HEK293 (cell line): ENCODE measurements at regions not wholly inside any gene's neighbourhood (a gene's known extent, or its start where the extent isn't known, plus 50 kb on each side); places are given as distances from the start of the nearest gene placed in this dataset.

Source experiments
- CTCF ChIA-PET: fragments of 350-600 bp; formaldehyde crosslinking; extraction: SDS; loops from one replicate; lab custom pipeline; 2021; ENCODE audit warnings: antibody characterized with exemption; lab: Yijun Ruan, JAX
- POLR2A ChIA-PET: fragments of 300-600 bp; formaldehyde crosslinking; extraction: SDS; loops from one replicate; lab custom pipeline; 2020; ENCODE audit warnings: antibody characterized with exemption, inconsistent platforms; lab: Yijun Ruan, JAX
- H3K27ac ChIP-seq: fragments of 200-500 bp; sonication (Bioruptor generic); 2 replicates; pipeline ENCODE4 v1.5.1; 2014; ENCODE audit warnings: low read depth, low read length, control low read depth, inconsistent platforms; ENCODE audit errors: extremely low read depth
- H3K36me3 ChIP-seq, 2 experiments: fragments of 200-500 bp in 1 of 2; sonication (Bioruptor generic) in 1 of 2; 1 replicate in 1 of 2; 2 replicates in 1 of 2; pipeline ENCODE4 v1.5.1; 2014 to 2017; ENCODE audit warnings: inconsistent platforms in 2 of 2, low read length in 2 of 2; ENCODE audit not compliant: control insufficient read depth in 2 of 2, insufficient read depth in 1 of 2
- H3K4me1 ChIP-seq: fragments of 200-500 bp; sonication (Bioruptor generic); 2 replicates; pipeline ENCODE4 v1.5.1; 2014; ENCODE audit warnings: mild to moderate bottlenecking, low read length, inconsistent platforms; ENCODE audit not compliant: control insufficient read depth, insufficient read depth
- H3K4me3 ChIP-seq: 2 replicates; pipeline ENCODE4 v1.5.1; 2011; ENCODE audit warnings: low read depth, mild to moderate bottlenecking, control low read depth, low read length, moderate library complexity
- H3K9me3 ChIP-seq: fragments of 200-500 bp; sonication (Bioruptor generic); 2 replicates; pipeline ENCODE4 v1.5.1; 2014; ENCODE audit warnings: low read depth, low read length, inconsistent platforms; ENCODE audit not compliant: control insufficient read depth, insufficient read depth
- BCL11A ChIP-seq: fragments of 450-650 bp; formaldehyde crosslinking; IDR thresholded peaks from 2 replicates; pipeline ENCODE4 v1.5.1; 2016; ENCODE audit warnings: low read depth, missing biosample characterization, missing genetic modification characterization
- BCL6B ChIP-seq: fragments of 450-650 bp; formaldehyde crosslinking; IDR thresholded peaks from 2 replicates; pipeline ENCODE4 v1.5.1; 2017; ENCODE audit warnings: missing biosample characterization, missing genetic modification characterization
- PRDM1 ChIP-seq: fragments of 450-650 bp; formaldehyde crosslinking; IDR thresholded peaks from 2 replicates; pipeline ENCODE4; 2016; ENCODE audit warnings: missing biosample characterization, missing genetic modification characterization
- ZNF121 ChIP-seq: fragments of 450-650 bp; formaldehyde crosslinking; IDR thresholded peaks from 2 replicates; pipeline ENCODE4 v1.5.1; 2016; ENCODE audit warnings: missing biosample characterization, missing genetic modification characterization
- ZNF133 ChIP-seq: fragments of 450-650 bp; formaldehyde crosslinking; IDR thresholded peaks from 2 replicates; pipeline ENCODE4 v1.5.1; 2016; ENCODE audit warnings: missing biosample characterization, missing genetic modification characterization
- ZNF280C ChIP-seq: fragments of 450-650 bp; formaldehyde crosslinking; IDR thresholded peaks from 2 replicates; pipeline ENCODE4 v1.5.1; 2016; ENCODE audit warnings: missing biosample characterization, missing genetic modification characterization
- ZNF510 ChIP-seq: fragments of 450-650 bp; formaldehyde crosslinking; IDR thresholded peaks from 2 replicates; pipeline ENCODE4 v1.5.1; 2018; ENCODE audit warnings: mild to moderate bottlenecking, missing genetic modification characterization, missing biosample characterization; ENCODE audit not compliant: insufficient replicate concordance
- ZNF521 ChIP-seq: fragments of 450-650 bp; formaldehyde crosslinking; IDR thresholded peaks from 2 replicates; pipeline ENCODE4 v1.5.1; 2017; ENCODE audit warnings: missing biosample characterization, mild to moderate bottlenecking, missing genetic modification characterization
- ZNF843 ChIP-seq: fragments of 450-650 bp; formaldehyde crosslinking; IDR thresholded peaks from 2 replicates; pipeline ENCODE4 v1.5.1; 2016; ENCODE audit warnings: missing biosample characterization, missing genetic modification characterization
- ZSCAN18 ChIP-seq: fragments of 450-650 bp; formaldehyde crosslinking; IDR thresholded peaks from 2 replicates; pipeline ENCODE4 v1.5.1; 2016; ENCODE audit warnings: missing biosample characterization, missing genetic modification characterization
- ZSCAN23 ChIP-seq: fragments of 450-650 bp; formaldehyde crosslinking; IDR thresholded peaks from 2 replicates; pipeline ENCODE4 v1.5.1; 2016; ENCODE audit warnings: missing biosample characterization, missing genetic modification characterization
- TF ChIP-seq, protein P1 (sequence below): fragments of 450-650 bp; formaldehyde crosslinking; IDR thresholded peaks from 2 replicates; pipeline ENCODE4 v1.5.1; 2017; ENCODE audit warnings: missing biosample characterization, missing genetic modification characterization
- TF ChIP-seq, protein P2 (sequence below): fragments of 450-650 bp; formaldehyde crosslinking; IDR thresholded peaks from 2 replicates; pipeline ENCODE4; 2016; ENCODE audit warnings: missing biosample characterization, missing genetic modification characterization
- TF ChIP-seq, protein P3 (sequence below): IDR thresholded peaks from 2 replicates; pipeline ENCODE4 v1.6.1; 2011; ENCODE audit warnings: mild to moderate bottlenecking, low read depth, low read length, borderline replicate concordance
- TF ChIP-seq, protein P4 (sequence below): fragments of 450-650 bp; formaldehyde crosslinking; IDR thresholded peaks from 2 replicates; pipeline ENCODE4 v1.5.1; 2016; ENCODE audit warnings: missing biosample characterization, missing genetic modification characterization

DNA sequence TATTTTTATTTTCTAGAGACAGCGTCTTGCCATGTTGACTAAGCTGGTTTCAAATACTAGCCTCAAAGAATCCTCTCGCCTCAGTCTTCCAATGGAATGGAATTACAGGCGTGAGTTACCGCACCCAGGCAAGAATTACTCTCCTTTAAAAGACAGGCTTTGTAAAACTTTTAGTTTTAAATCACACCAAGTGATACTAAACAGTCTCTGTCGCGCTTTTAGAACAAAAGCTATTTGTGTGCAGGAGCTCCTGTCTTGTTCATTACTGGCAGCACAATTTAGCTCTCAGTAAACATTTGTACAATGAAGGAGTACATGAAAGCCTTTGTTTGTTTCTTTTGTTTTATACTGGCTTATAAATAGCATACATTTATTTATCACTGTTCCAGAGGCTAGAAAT, 1719.2 kb upstream of the PIK3C3 start:
- Histone ChIP-seq H3K9me3 (no peaks in the 10 kb centered on the region), H3K4me3 (no peak overlapping the region), H3K36me3 (no peaks in the 10 kb centered on the region), H3K4me1 (no peaks in the 10 kb centered on the region), H3K27ac (no peak overlapping the region)
- ChIA-PET POLR2A (no interaction called here), CTCF (no interaction called here)
- TF ChIP-seq, protein P1, sequence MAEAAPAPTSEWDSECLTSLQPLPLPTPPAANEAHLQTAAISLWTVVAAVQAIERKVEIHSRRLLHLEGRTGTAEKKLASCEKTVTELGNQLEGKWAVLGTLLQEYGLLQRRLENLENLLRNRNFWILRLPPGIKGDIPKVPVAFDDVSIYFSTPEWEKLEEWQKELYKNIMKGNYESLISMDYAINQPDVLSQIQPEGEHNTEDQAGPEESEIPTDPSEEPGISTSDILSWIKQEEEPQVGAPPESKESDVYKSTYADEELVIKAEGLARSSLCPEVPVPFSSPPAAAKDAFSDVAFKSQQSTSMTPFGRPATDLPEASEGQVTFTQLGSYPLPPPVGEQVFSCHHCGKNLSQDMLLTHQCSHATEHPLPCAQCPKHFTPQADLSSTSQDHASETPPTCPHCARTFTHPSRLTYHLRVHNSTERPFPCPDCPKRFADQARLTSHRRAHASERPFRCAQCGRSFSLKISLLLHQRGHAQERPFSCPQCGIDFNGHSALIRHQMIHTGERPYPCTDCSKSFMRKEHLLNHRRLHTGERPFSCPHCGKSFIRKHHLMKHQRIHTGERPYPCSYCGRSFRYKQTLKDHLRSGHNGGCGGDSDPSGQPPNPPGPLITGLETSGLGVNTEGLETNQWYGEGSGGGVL, result no peak
- TF ChIP-seq, protein P2, sequence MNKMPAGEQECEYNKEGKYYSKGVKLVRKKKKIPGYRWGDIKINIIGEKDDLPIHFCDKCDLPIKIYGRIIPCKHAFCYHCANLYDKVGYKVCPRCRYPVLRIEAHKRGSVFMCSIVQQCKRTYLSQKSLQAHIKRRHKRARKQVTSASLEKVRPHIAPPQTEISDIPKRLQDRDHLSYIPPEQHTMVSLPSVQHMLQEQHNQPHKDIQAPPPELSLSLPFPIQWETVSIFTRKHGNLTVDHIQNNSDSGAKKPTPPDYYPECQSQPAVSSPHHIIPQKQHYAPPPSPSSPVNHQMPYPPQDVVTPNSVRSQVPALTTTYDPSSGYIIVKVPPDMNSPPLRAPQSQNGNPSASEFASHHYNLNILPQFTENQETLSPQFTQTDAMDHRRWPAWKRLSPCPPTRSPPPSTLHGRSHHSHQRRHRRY (tag by site-specific recombination), result no peak
- TF ChIP-seq ZNF121 (no peak), ZNF521 (tag by site-specific recombination) (no peak)
- TF ChIP-seq, all 188 proteins: peak for 0

- H3K4me3 ChIP-seq, result no peak overlapping the region
- CTCF ChIA-PET, result no interaction called here
- H3K4me1 ChIP-seq, result no peaks in the 10 kb centered on the region
- H3K36me3 ChIP-seq, result no peaks in the 10 kb centered on the region
- H3K9me3 ChIP-seq, result no peaks in the 10 kb centered on the region
- POLR2A ChIA-PET, result no interaction called here
- TF ChIP-seq ZNF280C (no peak), ZNF133 (tag by site-specific recombination) (no peak), ZSCAN18 (tag by site-specific recombination) (no peak), PRDM1 (tag by site-specific recombination) (no peak), ZSCAN23 (no peak), BCL11A (no peak), ZNF510 (no peak), ZNF843 (tag by site-specific recombination) (no peak), BCL6B (no peak)
- TF ChIP-seq, protein P3, sequence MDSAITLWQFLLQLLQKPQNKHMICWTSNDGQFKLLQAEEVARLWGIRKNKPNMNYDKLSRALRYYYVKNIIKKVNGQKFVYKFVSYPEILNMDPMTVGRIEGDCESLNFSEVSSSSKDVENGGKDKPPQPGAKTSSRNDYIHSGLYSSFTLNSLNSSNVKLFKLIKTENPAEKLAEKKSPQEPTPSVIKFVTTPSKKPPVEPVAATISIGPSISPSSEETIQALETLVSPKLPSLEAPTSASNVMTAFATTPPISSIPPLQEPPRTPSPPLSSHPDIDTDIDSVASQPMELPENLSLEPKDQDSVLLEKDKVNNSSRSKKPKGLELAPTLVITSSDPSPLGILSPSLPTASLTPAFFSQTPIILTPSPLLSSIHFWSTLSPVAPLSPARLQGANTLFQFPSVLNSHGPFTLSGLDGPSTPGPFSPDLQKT, result no peak
- TF ChIP-seq, protein P4, sequence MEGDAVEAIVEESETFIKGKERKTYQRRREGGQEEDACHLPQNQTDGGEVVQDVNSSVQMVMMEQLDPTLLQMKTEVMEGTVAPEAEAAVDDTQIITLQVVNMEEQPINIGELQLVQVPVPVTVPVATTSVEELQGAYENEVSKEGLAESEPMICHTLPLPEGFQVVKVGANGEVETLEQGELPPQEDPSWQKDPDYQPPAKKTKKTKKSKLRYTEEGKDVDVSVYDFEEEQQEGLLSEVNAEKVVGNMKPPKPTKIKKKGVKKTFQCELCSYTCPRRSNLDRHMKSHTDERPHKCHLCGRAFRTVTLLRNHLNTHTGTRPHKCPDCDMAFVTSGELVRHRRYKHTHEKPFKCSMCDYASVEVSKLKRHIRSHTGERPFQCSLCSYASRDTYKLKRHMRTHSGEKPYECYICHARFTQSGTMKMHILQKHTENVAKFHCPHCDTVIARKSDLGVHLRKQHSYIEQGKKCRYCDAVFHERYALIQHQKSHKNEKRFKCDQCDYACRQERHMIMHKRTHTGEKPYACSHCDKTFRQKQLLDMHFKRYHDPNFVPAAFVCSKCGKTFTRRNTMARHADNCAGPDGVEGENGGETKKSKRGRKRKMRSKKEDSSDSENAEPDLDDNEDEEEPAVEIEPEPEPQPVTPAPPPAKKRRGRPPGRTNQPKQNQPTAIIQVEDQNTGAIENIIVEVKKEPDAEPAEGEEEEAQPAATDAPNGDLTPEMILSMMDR, result no peak
- no peak overlapping the region for H3K27ac ChIP-seq
Measured at GRCh38 chr18:40235323-40235722, 1719.7 kb upstream of the PIK3C3 start.
